HG03175 (cell line): ENCODE measurements at regions not wholly inside any gene's neighbourhood (a gene's known extent, or its start where the extent isn't known, plus 50 kb on each side); places are given as distances from the start of the nearest gene placed in this dataset.
"Not testable (repeated sequence)": the region's sequence is repeated elsewhere in the genome, so short reads cannot be mapped to it uniquely, and the experiment has no call there.

Experiments used
- ATAC-seq: cut with Tn5 transposase; IDR thresholded peaks from one replicate; pipeline ENCODE4 v1.9.1; 2021; ENCODE audit warnings: mild to moderate bottlenecking, moderate library complexity; ENCODE audit not compliant: unreplicated experiment

DNA sequence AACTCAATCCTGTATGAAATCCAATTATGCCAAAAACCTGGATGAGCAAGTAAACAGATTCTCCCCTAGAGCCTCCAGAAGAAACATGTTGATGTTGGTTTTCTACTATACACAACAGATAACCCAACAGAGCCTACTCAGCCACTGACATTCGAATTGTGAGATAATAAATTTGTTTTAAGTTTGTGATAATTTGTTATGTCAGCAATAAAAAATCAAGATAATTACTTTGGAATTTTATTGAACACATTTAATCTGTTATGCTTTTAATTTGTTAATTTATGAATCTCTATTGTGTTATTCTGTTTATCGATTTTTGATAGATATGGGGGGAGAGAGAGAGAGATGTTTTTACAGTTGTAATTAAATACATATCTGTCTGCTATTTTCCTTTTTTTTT is 1016.1 kb upstream of the PCDH7 start:
- no peak for ATAC-seq

DNA sequence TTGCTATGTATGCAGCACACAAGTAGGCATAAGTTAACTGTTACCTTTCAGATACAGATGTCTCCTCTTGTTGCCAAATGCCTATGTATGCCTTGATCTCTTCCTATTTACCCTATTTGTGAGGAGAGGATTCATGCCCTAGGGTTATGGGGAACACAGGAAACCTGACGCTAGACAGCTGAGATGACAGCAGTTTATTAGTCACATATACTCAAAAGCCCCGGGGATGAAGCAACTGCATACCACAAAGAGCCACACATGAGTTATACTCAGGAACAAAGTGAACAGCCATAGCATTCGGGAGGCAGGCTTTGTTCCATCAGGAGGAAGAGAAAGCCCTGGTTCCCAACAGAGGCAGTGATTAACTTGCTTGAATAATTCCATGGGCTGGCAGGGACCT is 1011.7 kb upstream of the PCDH7 start:
- ATAC-seq = no peak

DNA sequence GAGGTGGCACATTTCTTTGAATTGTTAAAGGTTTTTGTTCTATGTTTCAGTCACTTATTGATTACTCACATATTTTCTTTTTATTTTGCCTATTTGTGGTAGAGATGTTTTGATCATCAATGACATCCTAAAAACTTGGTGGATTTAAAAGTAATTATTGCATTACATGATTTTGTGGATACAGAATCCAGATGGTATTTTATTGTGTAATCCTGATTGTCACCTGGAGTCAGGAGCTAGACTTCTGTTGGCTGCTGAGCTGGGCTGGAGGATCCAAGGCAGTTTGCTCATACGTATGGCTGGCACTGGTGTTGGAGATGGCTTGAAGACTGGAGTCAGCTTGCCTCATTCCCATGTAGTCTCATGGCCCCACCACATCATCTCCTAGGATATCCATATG is 1009.6 kb upstream of the PCDH7 start:
- no peak for ATAC-seq

GRCh38 chr4:29711226-29711625 is 1008.9 kb upstream of the PCDH7 start:
- ATAC-seq = no peak

DNA sequence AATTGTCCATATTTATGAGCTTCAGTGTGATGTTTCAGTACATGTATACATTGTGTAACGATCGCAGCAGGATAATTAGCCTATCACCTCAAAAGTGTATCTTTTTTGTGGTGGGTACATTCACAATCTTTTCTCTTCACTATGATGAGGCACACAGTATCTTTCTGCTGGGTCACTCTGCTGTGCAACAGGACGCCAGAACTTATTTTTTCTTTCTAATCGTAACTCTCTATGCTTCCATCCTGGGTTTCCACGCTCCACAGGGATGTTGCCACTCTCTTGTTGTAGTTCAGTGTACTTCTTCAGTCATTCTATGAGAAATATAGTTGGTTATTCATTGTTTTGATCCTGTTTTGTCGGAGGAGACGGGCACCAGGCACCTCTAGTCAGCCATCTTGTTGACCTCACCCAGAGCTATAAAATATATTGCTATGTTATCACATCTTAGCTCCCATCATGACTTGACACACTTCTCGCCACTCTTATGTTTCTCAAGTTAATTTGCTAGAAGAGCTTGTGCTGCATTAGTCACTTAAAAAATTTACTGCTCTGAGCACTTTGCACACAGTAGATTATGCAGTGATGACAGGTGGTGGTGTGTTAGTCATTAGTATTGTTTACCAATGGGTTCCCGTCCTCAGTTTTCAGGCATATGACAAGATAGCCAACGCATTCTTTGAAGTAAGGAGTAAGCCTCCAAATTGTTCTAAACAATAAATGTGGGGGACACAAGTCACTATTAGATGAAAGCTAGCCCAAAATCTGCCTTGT is 1002.7 kb upstream of the PCDH7 start:
- ATAC-seq = no peak

- no peak for ATAC-seq
These were observed 1002.0 kb upstream of the PCDH7 start for GRCh38 chr4:29718136-29718535.

GRCh38 chr4:29722253-29722652 is 997.9 kb upstream of the PCDH7 start:
- ATAC-seq = no peak

DNA sequence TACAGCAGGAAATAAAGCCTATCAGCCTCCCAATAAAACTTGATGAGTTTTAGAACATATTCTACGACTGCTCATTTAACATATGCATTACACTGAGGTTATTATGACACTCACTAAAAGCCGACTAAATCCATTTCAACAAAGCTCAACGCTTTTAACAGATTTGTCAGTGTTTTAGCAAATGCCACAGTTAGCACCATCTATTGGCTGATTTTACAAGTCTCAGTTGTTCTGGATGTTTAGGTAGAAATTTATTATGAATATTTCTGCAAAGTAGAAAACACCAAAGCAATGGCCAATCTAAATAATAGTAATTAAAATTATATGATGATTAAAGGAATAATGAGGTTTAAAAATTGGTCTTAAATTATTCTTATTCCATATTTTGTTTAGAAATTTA is 993.2 kb upstream of the PCDH7 start:
- no peak for ATAC-seq

- no peak for ATAC-seq
These were observed 985.6 kb upstream of the PCDH7 start for GRCh38 chr4:29734343-29735213.

GRCh38 chr4:29756966-29757365 is 963.2 kb upstream of the PCDH7 start:
- no peak for ATAC-seq

DNA sequence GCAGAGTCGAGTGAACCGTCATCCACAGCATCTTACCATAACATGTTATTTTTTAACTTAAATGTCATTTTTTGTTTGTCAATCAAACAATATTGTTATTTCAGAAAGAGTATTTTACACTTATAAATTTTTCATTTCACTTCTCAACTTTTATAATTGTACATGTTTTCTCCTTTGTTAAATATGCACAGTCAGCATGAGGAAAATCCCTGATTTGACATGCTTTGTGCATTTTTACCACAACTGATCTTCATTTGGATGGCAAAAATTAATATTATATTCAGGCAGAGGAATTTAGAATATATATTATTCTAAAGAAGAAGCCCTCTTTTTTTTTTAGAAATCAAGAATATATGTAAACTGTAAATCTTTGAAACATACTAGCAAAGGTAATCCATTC is 958.0 kb upstream of the PCDH7 start:
- ATAC-seq = no peak

- no peak for ATAC-seq
These were observed 949.5 kb upstream of the PCDH7 start for GRCh38 chr4:29770627-29771026.

- ATAC-seq = not testable (repeated sequence)
These were observed 932.0 kb upstream of the PCDH7 start for GRCh38 chr4:29788123-29788522.

GRCh38 chr4:29805245-29805644 is 914.9 kb upstream of the PCDH7 start:
- ATAC-seq = no peak

GRCh38 chr4:29805916-29806480 is 914.2 kb upstream of the PCDH7 start:
- ATAC-seq = no peak

DNA sequence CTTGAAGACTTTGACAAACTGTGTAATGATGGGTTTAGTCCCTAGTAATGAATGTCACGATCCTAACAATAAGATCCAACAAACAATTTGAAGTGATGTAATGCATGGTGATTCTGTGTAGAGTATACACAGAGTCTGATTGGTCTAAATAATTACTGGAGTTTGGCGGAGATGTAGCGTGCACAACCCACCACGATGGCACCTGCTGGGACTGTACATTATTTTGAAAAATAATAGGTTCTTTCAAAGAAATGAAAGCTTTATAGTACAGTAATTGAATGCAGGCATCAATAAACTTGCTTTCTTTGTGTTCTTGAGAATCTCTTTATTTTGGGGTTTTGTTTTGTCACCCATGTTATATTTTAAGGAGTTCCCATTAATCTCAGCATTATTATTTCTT is 902.2 kb upstream of the PCDH7 start:
- no peak for ATAC-seq

- no peak for ATAC-seq
These were observed 891.1 kb upstream of the PCDH7 start for GRCh38 chr4:29829067-29829466.

DNA sequence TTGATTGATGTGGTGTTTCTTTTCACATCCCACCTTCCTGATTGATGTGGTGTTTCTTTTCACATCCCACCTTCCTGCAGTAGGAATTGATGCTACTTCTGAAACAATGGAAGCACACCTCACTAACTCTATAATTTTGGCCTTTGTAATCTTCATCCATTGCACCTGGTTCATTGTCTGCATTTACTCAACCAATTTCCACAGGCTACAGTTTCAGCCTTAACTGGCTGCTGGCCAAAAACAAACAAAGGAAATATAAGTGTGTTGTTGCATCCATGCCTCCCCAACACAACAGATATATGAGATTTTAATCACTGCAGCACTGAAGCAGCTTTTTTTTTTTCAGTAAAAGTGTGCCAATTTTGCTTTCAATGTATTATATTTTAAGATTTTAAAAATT is 867.6 kb upstream of the PCDH7 start:
- ATAC-seq = no peak

DNA sequence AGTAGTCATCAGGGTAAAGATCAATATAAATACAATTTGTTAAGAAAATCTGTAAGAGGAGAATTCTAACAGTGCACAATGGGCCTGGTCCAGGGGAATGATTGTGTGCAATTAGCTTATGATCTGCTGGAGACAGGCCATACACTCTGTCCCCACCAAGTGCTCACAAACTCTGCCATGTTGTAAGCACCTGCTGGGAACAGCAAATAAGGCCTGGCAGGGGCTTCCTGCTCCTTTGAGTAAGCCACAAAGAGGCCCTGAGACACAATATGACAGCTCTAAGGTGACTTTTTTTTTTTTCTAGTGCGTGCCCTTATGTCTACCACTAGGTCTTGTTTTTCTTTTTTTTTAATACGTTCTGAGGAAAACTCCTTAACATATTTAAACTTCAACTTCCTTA is 866.3 kb upstream of the PCDH7 start:
- ATAC-seq = no peak

GRCh38 chr4:29861307-29861706 is 858.9 kb upstream of the PCDH7 start:
- ATAC-seq = no peak

- no peak for ATAC-seq
These were observed 852.8 kb upstream of the PCDH7 start for GRCh38 chr4:29867412-29867811.

DNA sequence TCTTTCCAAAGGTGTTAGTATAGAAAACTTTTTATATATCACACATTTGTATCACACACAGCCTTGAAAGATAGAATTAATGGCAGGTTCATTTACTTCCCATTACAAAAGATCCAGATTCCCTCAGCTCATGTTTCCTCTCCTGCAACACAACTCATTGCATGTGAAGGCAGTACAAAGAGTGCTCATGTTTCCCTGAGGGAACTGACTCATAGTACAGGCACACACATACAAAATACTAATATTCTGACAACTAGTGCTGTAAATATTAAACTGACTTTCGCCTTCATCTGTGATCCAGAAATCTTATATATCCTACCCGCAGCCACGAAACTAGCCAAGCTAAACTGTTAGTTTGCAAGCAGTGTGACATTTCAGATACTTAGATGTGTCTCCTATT is 819.8 kb upstream of the PCDH7 start:
- no peak for ATAC-seq
